H1 (cell line): ENCODE measurements at regions not wholly inside any gene's neighbourhood (a gene's known extent, or its start where the extent isn't known, plus 50 kb on each side); places are given as distances from the start of the nearest gene placed in this dataset.

Experiments used
- ATF3 ChIP-seq: IDR thresholded peaks from 2 replicates; pipeline ENCODE4 v1.6.1; 2011; ENCODE audit warnings: low read depth, mild to moderate bottlenecking, low read length; ENCODE audit not compliant: insufficient read depth
- BACH1 ChIP-seq: IDR thresholded peaks from 2 replicates; pipeline ENCODE4 v1.6.1; 2012; ENCODE audit warnings: low read length, improper control_type of control experiment
- CBX5 ChIP-seq: fragments of 300-800, 300-1000 bp; sonication (generic); IDR thresholded peaks from 2 replicates; pipeline ENCODE4 v1.7.1; 2016; ENCODE audit warnings: antibody characterized with exemption, low read length, low read depth
- CTCF ChIP-seq, 3 experiments: IDR thresholded peaks; 1 replicate in 2 of 3; 2 replicates in 1 of 3; pipeline versions ENCODE4 v1.5.1 to v1.6.1; 2011; ENCODE audit warnings: low read length in 3 of 3, mild to moderate bottlenecking in 3 of 3, inconsistent platforms in 2 of 3, low read depth in 1 of 3, moderate library complexity in 1 of 3; ENCODE audit not compliant: insufficient read depth in 1 of 3; ENCODE audit errors: control extremely low read depth in 1 of 3
- HDAC2 ChIP-seq, 2 experiments: fragments of 300-600 bp in 1 of 2; sonication (generic) in 1 of 2; IDR thresholded peaks; 2 replicates each; pipeline ENCODE4 v1.6.1; 2011 to 2012; ENCODE audit warnings: low read depth in 2 of 2, low read length in 2 of 2, mild to moderate bottlenecking in 2 of 2, moderate library complexity in 2 of 2, borderline replicate concordance in 1 of 2, inconsistent platforms in 1 of 2
- KDM5A ChIP-seq: fragments of 200-600 bp; IDR thresholded peaks from 2 replicates; pipeline ENCODE4 v1.7.1; 2012; ENCODE audit warnings: mild to moderate bottlenecking, low read length, inconsistent platforms, mixed read lengths
- POU5F1 ChIP-seq: IDR thresholded peaks from 2 replicates; pipeline ENCODE4 v1.6.1; 2011; ENCODE audit warnings: low read depth, mild to moderate bottlenecking, low read length, moderate library complexity
- TCF12 ChIP-seq: IDR thresholded peaks from 2 replicates; pipeline ENCODE4 v1.6.1; 2011; ENCODE audit warnings: low read depth, mild to moderate bottlenecking, low read length
- USF2 ChIP-seq: IDR thresholded peaks from 2 replicates; pipeline ENCODE4 v1.6.1; 2011; ENCODE audit warnings: low read length, improper control_type of control experiment

- TF ChIP-seq CBX5 (no peak), CTCF (IDR thresholded peaks at IDR 0.05; ENCODE audit: control extremely low read depth in 1 of 3, insufficient read depth in 1 of 3, low read depth in 1 of 3, low read length in 3 of 3) (no peak), TCF12 (no peak), USF2 (no peak), POU5F1 (no peak), BACH1 (no peak), ATF3 (no peak), HDAC2 (IDR thresholded peaks at IDR 0.05; ENCODE audit: borderline replicate concordance in 1 of 2, low read depth in 2 of 2, low read length in 2 of 2) (no peak), KDM5A (no peak)
Measured at GRCh38 chr10:8407501-8408021, 353.1 kb downstream of the GATA3 start.
